Activated naive CD4-positive, alpha-beta T cell treated with anti-CD3 and anti-CD28 coated beads, Interleukin-2, amount 50 U/mL, for 24 hours (primary cell): ENCODE measurements at regions not wholly inside any gene's neighbourhood (a gene's known extent, or its start where the extent isn't known, plus 50 kb on each side); places are given as distances from the start of the nearest gene placed in this dataset.
"Not testable (repeated sequence)": the region's sequence is repeated elsewhere in the genome, so short reads cannot be mapped to it uniquely, and the experiment has no call there.

Experiments
- H3K27ac Mint-ChIP-seq: one replicate; pipeline ENCODE4 v1.8.0; 2021; ENCODE audit warnings: mild to moderate bottlenecking, mixed read lengths
- H3K27me3 Mint-ChIP-seq: one replicate; pipeline ENCODE4 v1.8.0; 2021; ENCODE audit warnings: mixed read lengths
- H3K36me3 Mint-ChIP-seq: one replicate; pipeline ENCODE4 v1.8.0; 2021; ENCODE audit warnings: mixed read lengths
- H3K4me1 Mint-ChIP-seq: one replicate; pipeline ENCODE4 v1.8.0; 2021; ENCODE audit warnings: mixed read lengths
- H3K4me3 Mint-ChIP-seq: one replicate; pipeline ENCODE4 v1.8.0; 2021; ENCODE audit warnings: mild to moderate bottlenecking, mixed read lengths
- H3K9me3 Mint-ChIP-seq: one replicate; pipeline ENCODE4 v1.8.0; 2021; ENCODE audit warnings: mixed read lengths

DNA sequence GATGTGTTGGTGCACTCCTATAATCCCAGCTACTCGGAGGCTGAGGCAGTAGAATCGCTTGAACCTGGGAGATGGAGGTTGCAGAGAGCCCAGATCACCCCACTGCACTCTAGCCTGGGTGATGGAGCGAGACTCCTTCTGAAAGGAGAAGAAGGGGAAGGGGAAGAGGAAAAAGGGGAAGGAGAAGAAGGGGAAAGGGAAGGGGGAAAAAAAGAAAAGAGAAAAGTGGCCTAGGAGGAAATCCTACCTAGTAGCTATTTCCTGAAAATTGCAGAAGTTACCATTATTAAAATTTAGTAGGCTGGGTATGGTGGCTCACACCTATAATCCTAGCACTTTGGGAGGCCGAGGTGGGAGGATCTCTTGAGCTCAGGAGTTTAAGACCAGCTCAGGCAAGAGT lies 67.4 kb downstream of the ARRDC3 start:
- Mint-ChIP-seq H3K9me3 (peaks cover 4% of the 10 kb centered on the region), H3K36me3 (peaks cover 10% of the 10 kb centered on the region), H3K27ac (peak overlapping the region; percentile 70), H3K4me1 (peaks cover 65% of the 10 kb centered on the region), H3K4me3 (no peak overlapping the region), H3K27me3 (no peaks in the 10 kb centered on the region)

DNA sequence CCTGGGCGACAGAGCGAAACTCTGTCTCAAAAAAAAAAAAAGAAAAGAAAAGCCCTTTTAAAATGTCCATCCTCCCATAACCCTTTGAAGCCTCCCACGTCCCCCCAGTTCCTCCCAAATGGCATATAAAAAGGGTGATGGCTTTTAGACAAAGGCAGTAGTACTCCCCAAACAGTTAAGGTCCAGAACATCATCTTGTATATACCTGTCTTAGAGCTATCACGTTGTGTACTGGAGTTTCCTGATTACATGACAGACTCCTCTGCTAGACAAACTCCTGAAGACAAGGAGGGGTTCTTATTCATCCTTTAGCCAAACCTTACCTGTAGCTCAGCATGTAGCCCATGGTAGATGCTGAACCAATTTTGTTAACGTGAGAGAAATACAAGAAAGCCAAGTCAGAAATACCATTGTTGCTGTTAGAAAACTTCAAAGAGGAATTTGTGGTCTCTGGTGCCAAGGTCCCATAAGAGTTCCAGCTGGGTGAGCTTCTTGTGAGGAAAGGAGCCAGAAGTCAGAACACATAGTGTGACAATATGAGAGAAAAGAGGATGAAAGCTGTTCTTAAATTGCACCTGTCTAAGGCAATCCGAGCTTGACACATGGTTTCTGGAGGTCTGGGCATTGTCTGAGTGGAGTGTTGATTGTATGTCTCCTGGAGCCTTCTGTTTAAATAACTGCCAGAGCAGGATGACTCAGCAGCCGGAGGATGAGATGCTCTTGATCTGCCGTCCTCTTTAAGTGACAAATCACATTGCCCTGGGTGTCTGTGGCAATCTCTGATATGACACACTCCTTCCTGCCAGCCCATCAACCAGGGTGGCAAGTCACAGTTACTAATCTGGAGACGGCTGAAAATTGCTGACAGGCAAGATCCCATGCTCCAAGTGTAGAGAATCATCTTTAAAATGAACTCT lies 69.1 kb downstream of the ARRDC3 start:
- Mint-ChIP-seq H3K4me3 (peak overlapping the region; percentile 89), H3K4me1 (peaks cover 56% of the 10 kb centered on the region), H3K27me3 (no peaks in the 10 kb centered on the region), H3K36me3 (peaks cover 11% of the 10 kb centered on the region), H3K9me3 (peaks cover 5% of the 10 kb centered on the region), H3K27ac (peak overlapping the region; percentile 98)

DNA sequence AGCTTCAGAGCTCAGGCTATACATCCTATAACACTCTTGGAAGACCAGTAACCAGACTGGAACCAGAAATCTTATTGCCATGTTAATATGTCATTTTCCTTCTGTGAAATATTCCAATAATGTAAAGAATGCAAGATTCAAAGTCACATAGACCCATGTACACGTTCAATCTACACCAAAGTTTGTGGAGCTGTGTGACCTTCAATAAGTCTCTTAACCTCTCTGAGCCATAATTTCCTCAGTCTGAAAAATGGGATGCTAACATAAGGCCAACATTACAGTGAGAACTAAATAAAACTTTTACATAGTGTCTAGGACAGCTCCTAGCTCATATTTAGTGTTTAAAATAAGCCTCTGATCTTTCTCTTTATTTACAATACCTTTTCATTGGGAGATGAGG lies 70.4 kb downstream of the ARRDC3 start:
- Mint-ChIP-seq H3K36me3 (peaks cover 13% of the 10 kb centered on the region), H3K27me3 (no peaks in the 10 kb centered on the region), H3K9me3 (peaks cover 5% of the 10 kb centered on the region), H3K4me3 (peak overlapping the region; percentile 89), H3K27ac (peak overlapping the region; percentile 98), H3K4me1 (peaks cover 54% of the 10 kb centered on the region)

DNA sequence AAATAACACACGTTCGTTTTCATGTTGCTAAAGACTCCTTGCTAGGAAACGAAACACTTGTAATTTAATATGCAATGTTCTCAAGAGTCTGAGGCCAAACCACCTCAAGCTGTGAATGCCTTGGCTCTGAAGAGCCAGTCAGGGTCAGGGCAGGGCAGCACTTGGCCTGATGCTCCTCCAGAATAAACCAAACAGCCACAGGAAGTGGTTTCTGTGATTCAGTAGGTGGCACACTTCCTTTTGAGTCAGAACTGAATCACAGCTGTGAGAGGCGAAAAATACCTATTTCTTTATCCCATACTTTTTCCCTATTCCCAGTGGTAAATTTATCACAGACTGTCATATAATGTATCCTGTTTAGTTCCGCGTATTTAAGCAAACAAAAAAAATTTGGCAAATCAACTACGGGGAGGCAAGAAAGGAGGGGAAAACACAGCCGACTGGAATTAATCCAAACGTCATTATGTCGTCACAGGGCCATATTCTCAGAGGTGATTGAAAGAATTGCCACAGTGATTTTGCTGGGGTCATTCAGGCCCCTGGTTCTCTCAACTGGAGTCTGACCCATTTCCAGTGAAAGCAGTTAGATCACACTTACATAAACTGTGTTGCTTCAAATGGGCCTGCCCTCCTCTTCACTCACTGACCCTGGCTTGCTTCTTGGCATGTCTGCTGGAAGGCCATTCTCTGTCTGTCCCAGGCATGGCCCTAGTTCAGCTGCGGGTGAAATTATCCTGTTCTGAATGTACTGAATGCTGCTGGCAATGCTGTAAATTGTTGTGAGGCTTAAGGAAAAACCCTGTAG lies 71.2 kb downstream of the ARRDC3 start:
- Mint-ChIP-seq H3K27ac (peak overlapping the region; percentile 98), H3K27me3 (no peaks in the 10 kb centered on the region), H3K4me1 (peaks cover 54% of the 10 kb centered on the region), H3K4me3 (peak overlapping the region; percentile 89), H3K9me3 (peaks cover 5% of the 10 kb centered on the region), H3K36me3 (peaks cover 16% of the 10 kb centered on the region)

DNA sequence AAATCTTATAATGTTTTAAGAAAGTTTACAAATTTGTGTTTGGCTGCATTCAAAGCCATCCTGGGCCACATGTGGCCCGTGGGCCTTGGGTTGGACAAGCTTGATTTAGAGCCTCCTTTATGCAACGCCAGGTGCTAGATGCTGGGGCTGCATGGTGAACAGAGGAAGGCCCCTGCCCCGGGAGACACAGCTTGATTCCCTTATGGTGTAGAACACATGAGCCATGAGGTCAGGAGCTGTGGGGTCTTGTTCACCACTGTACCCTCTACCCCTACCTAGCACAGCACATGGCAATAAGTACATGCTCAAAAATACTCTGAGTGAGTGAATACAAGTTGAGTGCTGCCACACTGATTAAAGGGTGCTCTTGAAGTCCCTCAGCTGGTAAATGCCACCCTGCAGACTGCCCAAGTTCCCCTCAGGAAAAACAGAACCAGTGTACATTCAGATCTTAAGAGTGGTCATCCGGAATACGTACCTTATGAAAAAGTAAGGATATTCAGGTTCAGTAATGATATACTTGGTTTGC lies 71.9 kb downstream of the ARRDC3 start:
- Mint-ChIP-seq H3K9me3 (peaks cover 5% of the 10 kb centered on the region), H3K4me1 (peaks cover 55% of the 10 kb centered on the region), H3K36me3 (peaks cover 19% of the 10 kb centered on the region), H3K27me3 (no peaks in the 10 kb centered on the region), H3K27ac (peak overlapping the region; percentile 98), H3K4me3 (peak overlapping the region; percentile 89)

DNA sequence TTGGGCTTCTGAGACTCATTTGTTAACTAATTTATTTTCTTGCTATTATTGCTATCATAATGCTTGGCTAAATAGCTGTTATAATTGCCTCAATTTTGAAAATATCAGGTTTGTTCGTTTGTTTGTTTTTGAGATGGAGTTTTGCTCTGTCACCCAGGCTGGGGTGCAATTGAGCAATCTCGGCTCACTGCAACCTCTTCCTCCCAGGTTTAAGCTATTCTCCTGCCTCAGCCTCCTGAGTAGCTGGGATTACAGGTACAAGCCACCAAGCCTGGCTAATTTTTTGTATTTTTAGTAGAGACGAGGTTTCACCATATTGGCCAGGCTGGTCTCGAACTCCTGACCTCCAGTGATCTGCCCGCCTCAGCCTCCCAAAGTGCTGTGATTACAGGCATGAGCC lies 75.0 kb downstream of the ARRDC3 start:
- H3K9me3 Mint-ChIP-seq, H3K4me3 Mint-ChIP-seq, H3K27ac Mint-ChIP-seq, H3K27me3 Mint-ChIP-seq: not testable (repeated sequence)
- Mint-ChIP-seq H3K36me3 (peaks cover 23% of the 10 kb centered on the region), H3K4me1 (peaks cover 34% of the 10 kb centered on the region)

DNA sequence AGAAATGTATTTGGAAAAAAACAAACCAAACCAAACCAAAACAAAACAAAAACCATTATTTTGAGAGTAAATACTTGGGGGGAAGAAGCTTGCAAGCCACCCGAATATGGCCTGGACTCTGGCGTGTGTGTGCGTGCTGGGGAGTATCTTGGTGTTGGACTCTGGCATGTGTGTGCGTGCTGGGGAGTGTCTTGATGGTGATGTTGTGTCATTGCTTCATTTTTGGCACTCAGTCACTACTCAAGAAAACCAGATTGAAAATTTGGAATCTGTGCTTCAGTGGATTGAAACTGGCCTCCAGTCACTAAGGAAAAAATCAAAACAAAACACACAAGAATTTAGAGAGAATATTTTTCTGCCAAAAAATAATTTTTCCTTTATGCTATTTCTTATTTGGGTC lies 76.1 kb downstream of the ARRDC3 start:
- Mint-ChIP-seq H3K36me3 (peaks cover 19% of the 10 kb centered on the region), H3K4me1 (peaks cover 23% of the 10 kb centered on the region), H3K4me3 (no peak overlapping the region), H3K9me3 (peaks cover 5% of the 10 kb centered on the region), H3K27me3 (no peaks in the 10 kb centered on the region), H3K27ac (no peak overlapping the region)

DNA sequence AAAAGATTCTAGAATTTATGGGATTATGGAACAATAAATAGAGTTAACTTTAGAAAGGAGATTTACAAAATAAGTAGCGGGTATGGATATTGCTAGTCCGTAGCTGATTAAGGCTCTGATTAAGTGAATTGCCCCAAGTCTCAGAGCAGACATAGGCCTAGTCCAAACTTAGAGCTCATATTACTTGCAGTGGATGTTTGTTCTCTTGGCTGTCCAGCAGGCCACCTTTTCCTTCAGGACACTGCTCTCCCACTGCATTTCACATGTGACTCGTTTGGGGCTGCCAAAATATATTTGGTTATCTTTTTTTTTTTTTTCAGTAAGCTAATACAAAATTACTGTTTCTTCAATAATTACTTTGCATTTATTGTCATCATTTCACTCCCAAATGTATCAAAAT lies 76.6 kb downstream of the ARRDC3 start:
- H3K36me3 Mint-ChIP-seq: peaks cover 18% of the 10 kb centered on the region
- no peak overlapping the region for H3K27ac Mint-ChIP-seq
- H3K9me3 Mint-ChIP-seq: peaks cover 5% of the 10 kb centered on the region
- no peaks in the 10 kb centered on the region for H3K27me3 Mint-ChIP-seq
- peaks cover 17% of the 10 kb centered on the region for H3K4me1 Mint-ChIP-seq
- no peak overlapping the region for H3K4me3 Mint-ChIP-seq

DNA sequence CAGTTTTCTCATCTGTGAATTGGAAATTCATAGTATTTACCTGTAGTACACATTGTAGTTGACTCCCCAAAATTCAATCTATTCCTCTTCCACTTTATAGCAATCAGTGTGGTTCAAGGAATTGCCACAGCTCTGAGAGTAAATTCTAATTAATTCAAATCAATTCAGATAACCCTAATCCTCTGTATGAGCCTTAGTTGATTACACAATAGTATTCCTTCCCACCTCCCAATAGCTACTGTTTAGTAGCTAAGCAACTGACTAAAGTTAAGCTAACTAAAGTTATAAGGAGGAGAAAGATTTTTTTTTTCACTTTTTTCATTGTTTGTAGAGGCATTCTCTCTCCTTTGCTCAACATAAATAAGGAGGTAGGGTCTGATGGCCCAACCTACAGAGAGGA lies 77.5 kb downstream of the ARRDC3 start:
- Mint-ChIP-seq H3K9me3 (peaks cover under 1% of the 10 kb centered on the region), H3K27me3 (no peaks in the 10 kb centered on the region), H3K4me1 (peaks cover 8% of the 10 kb centered on the region), H3K27ac (peak overlapping the region; percentile 62), H3K4me3 (no peak overlapping the region), H3K36me3 (peaks cover 14% of the 10 kb centered on the region)

DNA sequence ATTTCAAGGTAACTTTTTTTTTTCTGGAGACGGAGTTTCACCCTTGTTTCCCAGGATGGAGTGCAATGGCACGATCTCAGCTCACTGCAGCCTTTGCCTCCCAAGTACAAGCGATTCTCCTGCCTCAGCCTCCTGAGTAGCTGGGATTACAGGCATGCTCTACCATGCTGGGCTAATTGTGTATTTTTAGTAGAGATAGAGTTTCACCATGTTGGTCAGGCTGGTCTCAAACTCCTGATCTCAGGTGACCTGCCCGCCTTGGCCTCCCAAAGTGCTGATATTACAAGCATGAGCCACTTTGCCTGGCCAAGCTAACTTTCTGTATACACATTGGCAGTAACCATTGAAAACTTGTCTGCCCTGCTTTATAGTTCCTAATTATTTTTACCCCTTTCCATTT lies 79.1 kb downstream of the ARRDC3 start:
- peaks cover 12% of the 10 kb centered on the region for H3K36me3 Mint-ChIP-seq
- H3K27me3 Mint-ChIP-seq, H3K4me1 Mint-ChIP-seq, H3K27ac Mint-ChIP-seq, H3K4me3 Mint-ChIP-seq, H3K9me3 Mint-ChIP-seq: not testable (repeated sequence)

DNA sequence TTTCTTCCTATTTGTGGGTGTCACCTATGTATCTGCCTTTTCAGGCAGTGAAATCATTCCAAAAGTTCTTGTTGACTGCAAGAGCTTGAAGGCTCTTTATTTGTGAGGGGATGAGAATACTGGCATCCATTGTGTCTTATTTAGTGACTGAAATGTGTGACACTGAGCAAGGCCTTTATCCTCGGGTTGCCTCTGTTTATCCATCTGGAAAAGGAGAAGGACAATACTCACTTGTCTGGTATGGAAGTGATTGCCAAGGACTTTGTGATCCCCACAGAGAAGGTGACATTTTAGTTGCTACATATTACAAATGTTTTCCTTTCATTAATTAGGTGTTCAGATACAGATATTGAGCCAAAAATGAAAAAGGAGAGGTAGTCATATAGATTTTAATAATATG lies 80.2 kb downstream of the ARRDC3 start:
- peaks cover 4% of the 10 kb centered on the region for H3K4me1 Mint-ChIP-seq
- no peaks in the 10 kb centered on the region for H3K27me3 Mint-ChIP-seq
- H3K9me3 Mint-ChIP-seq: no peaks in the 10 kb centered on the region
- no peak overlapping the region for H3K4me3 Mint-ChIP-seq
- peaks cover 12% of the 10 kb centered on the region for H3K36me3 Mint-ChIP-seq
- H3K27ac Mint-ChIP-seq: no peak overlapping the region

DNA sequence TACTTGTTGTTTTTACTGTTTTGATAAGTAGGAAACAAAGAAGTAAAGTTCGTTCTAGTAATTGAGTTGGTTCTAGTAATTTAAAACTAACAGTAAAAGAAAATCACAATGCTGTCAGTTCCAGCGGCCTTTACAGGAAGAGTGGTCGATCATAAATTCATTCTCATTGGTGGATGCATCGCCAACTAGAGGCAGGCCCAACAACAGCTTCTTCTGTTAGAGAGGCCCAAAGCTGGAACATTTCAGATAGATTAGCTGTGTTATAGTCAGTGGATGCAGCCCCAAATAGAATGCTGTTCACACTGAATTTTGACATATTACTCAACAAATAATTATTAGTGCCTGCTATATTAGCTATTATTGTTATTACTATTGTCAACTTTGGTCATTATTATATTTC lies 80.8 kb downstream of the ARRDC3 start:
- Mint-ChIP-seq H3K9me3 (no peaks in the 10 kb centered on the region), H3K27ac (no peak overlapping the region), H3K4me3 (no peak overlapping the region), H3K27me3 (no peaks in the 10 kb centered on the region), H3K36me3 (peaks cover 10% of the 10 kb centered on the region), H3K4me1 (peaks cover 4% of the 10 kb centered on the region)

DNA sequence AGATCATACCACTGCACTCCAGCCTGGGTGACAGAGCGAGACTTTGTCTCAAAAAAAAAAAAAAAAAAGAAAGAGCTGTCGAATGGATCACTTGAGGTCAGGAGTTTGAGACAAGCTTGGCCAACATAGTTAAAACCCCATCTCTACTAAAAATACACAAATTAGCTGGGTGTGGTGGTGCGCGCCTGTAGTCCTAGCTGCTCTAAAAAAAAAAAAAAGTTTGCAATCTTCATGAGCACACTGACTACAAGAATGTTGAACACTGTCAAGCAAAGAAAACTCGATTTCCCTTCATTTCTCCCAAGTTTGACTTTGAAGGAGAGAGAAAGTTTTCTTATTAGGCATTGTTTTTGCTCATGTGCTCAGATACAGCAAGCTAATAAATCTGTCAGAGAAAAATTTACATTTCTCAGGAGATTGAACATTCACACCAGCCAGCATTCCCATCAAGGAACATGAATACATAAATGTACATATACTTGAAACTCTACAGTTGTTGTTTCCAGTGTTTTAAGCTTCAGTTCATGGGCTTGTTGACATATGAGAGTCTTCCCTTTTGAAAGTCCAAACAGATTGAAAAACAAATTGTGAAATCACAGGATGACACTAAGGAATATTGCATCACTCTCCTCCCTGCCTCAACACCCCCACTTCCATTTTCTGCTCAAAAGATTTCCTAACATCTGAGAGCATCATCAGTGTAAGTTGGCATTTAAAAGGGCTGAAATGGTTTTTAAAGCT lies 81.8 kb downstream of the ARRDC3 start:
- Mint-ChIP-seq H3K9me3 (no peaks in the 10 kb centered on the region), H3K4me3 (no peak overlapping the region), H3K27ac (no peak overlapping the region), H3K36me3 (peaks cover 5% of the 10 kb centered on the region), H3K27me3 (no peaks in the 10 kb centered on the region), H3K4me1 (no peaks in the 10 kb centered on the region)

DNA sequence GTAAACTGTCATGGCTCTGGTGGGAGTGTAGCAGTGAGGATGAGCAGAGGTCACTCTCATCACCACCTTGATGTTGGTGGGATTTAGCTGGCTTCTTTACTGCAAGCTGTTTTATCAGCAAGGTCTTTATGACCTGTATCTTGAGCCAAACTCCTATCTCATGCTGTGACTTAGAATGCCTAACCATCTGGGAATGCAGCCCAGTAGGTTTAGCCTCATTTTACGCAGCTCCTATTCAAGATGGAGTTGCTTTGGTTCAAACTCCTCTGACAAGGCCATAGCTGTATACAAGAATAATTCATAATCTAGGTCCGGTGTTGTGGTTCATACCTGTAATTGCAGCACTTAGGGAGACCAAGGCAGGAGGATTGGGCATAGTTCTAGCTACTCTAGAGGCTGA lies 85.1 kb downstream of the ARRDC3 start:
- Mint-ChIP-seq H3K4me3 (no peak overlapping the region), H3K9me3 (no peaks in the 10 kb centered on the region), H3K27ac (no peak overlapping the region), H3K36me3 (no peaks in the 10 kb centered on the region), H3K27me3 (no peaks in the 10 kb centered on the region), H3K4me1 (no peaks in the 10 kb centered on the region)

DNA sequence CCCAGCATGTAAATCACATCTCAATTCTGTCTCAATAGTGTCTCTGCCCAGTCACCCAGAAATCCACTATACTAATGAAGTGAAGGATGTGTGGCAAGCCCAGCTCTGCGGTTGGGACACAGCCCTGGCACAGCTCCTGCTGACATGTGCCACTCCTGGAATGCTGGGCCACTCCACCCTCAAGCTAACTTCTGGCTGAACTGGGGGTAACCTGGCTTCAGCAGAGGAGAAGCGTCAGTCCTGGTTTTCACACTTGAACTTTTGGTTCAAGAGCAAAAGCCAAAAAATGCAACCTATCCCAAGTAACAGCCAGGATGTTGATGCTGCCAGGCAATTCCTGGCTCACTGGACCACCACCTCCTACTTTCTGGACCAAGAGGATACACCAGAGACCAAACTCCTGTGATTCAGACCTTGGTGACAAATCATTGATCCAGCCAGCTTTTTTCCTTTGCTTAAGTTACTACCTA lies 86.4 kb downstream of the ARRDC3 start:
- Mint-ChIP-seq H3K36me3 (no peaks in the 10 kb centered on the region), H3K27ac (no peak overlapping the region), H3K4me1 (peaks cover 3% of the 10 kb centered on the region), H3K4me3 (no peak overlapping the region), H3K27me3 (no peaks in the 10 kb centered on the region), H3K9me3 (no peaks in the 10 kb centered on the region)
